Duodenal mucosa (tissue), 2 donors: ENCODE measurements at regions not wholly inside any gene's neighbourhood (a gene's known extent, or its start where the extent isn't known, plus 50 kb on each side); places are given as distances from the start of the nearest gene placed in this dataset.

ENCODE experiments used
- H3K27ac ChIP-seq: one replicate; pipeline ENCODE4 v1.7.0; 2013; ENCODE audit warnings: low read depth, low read length
- H3K27me3 ChIP-seq, 2 donors: one replicate each; pipeline ENCODE4 v1.7.0; 2013; ENCODE audit warnings: low read length in 2 of 2, control low read depth in 1 of 2; ENCODE audit not compliant: insufficient read depth in 2 of 2, control insufficient read depth in 1 of 2
- H3K36me3 ChIP-seq, 2 donors: one replicate each; pipeline ENCODE4 v1.7.0; 2013; ENCODE audit warnings: low read length in 2 of 2, control low read depth in 1 of 2; ENCODE audit not compliant: insufficient read depth in 2 of 2, control insufficient read depth in 1 of 2
- H3K4me1 ChIP-seq, 2 donors: one replicate each; pipeline ENCODE4 v1.7.0; 2013; ENCODE audit warnings: low read length in 2 of 2, control low read depth in 1 of 2; ENCODE audit not compliant: insufficient read depth in 2 of 2, control insufficient read depth in 1 of 2
- H3K4me3 ChIP-seq, 2 donors: one replicate each; pipeline ENCODE4 v1.7.0; 2013; ENCODE audit warnings: low read length in 2 of 2, low read depth in 1 of 2
- H3K9ac ChIP-seq, 2 donors: one replicate each; pipeline ENCODE4 v1.7.0; 2013; ENCODE audit warnings: low read length in 2 of 2, low read depth in 1 of 2
- H3K9me3 ChIP-seq, 2 donors: one replicate each; pipeline ENCODE4 v1.7.0; 2013; ENCODE audit warnings: low read length in 2 of 2, control low read depth in 1 of 2; ENCODE audit not compliant: control insufficient read depth in 1 of 2

DNA sequence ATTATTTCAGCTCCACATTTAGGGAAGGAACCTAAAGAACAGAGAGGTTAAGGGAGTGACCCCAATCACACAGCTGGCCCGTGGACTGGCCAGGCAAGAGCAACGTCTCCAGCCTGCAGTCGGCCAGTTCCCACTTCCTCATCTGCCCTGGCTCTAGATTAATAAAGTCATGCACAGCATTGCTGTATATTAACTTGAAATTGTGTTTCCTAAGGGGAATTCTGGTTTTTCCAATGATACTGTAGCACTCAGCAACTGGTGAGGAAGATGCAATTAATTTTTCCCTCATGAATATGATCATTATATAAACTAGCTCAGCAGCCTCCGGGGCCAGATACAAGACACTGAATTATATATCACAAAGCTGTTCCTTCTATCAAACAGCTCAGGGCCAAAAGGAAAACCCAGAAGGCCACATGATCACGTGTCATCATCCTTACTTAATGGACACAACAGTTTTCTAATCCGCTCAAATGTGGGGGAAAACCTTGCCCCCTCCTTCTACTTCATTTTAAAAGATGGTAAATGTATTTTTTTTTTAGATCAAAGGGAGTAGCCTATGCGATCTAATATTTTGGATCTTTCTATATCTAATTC lies 295.3 kb upstream of the PRKCQ start:
- Histone ChIP-seq H3K9ac (no peak overlapping the region), H3K4me3 (no peak overlapping the region), H3K4me1 (no peaks in the 10 kb centered on the region), H3K36me3 (no peaks in the 10 kb centered on the region), H3K27ac (no peak overlapping the region), H3K9me3 (no peaks in the 10 kb centered on the region), H3K27me3 (no peaks in the 10 kb centered on the region)

DNA sequence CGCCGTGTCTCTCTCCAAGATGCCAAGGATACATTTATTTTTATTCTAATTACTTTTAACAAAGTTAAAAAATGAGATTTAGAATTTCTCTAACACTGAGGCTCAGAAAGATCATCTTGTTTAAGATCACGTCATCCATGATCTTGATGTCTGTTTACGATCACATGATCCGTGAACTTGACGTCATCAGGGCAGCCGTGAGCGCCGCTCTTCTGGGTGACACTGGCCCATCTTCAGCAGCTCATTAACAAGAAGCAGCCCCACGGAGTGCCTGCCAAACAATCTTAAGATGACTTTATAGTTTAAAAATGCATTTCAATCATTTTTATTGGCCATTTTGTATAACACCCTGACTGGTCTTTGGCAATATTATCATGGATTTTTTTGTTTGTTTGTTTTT lies 291.1 kb upstream of the PRKCQ start:
- Histone ChIP-seq H3K27me3 (no peaks in the 10 kb centered on the region), H3K4me3 (no peak overlapping the region), H3K9me3 (no peaks in the 10 kb centered on the region), H3K36me3 (no peaks in the 10 kb centered on the region), H3K9ac (no peak overlapping the region), H3K4me1 (no peaks in the 10 kb centered on the region), H3K27ac (no peak overlapping the region)

- Histone ChIP-seq H3K4me1 (no peaks in the 10 kb centered on the region), H3K27ac (no peak overlapping the region), H3K9ac (no peak overlapping the region), H3K4me3 (no peak overlapping the region), H3K27me3 (no peaks in the 10 kb centered on the region), H3K9me3 (no peaks in the 10 kb centered on the region), H3K36me3 (no peaks in the 10 kb centered on the region)
Observed at GRCh38 chr10:6868036-6868725, 288.1 kb upstream of the PRKCQ start.

DNA sequence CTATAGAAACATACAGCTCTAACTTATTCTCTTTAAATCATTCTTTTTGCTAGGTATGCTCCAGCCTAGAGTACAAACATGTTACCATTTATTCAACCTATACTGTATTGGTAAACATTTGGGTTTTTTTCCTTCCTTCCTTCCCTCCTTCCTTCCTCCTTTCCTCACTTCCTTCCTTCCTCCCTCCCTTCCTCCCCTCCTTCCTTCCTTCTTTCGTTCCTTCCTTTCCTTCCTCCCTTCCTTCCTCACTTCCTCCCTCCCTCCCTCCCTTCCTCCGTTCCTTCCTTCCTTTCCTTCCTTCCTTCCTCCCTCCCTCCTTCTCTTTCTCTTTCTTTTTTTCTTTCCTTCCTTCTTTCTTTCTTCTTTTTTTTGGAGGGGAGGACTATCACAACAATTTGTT lies 286.7 kb upstream of the PRKCQ start:
- peaks cover 0 to 7% of the 10 kb centered on the region in 2 donors for H3K9me3 ChIP-seq
- no peak overlapping the region for H3K4me3 ChIP-seq
- no peaks in the 10 kb centered on the region for H3K36me3 ChIP-seq
- no peaks in the 10 kb centered on the region for H3K4me1 ChIP-seq
- no peak overlapping the region for H3K27ac ChIP-seq
- H3K27me3 ChIP-seq = peaks cover 0 to 4% of the 10 kb centered on the region in 2 donors
- no peak overlapping the region for H3K9ac ChIP-seq

- no peaks in the 10 kb centered on the region for H3K4me1 ChIP-seq
- H3K27ac ChIP-seq = no peak overlapping the region
- no peak overlapping the region for H3K4me3 ChIP-seq
- H3K9ac ChIP-seq = no peak overlapping the region
- peaks cover 0 to 7% of the 10 kb centered on the region in 2 donors for H3K9me3 ChIP-seq
- no peaks in the 10 kb centered on the region for H3K36me3 ChIP-seq
- H3K27me3 ChIP-seq = peaks cover 0 to 4% of the 10 kb centered on the region in 2 donors
Observed at GRCh38 chr10:6864142-6864541, 284.1 kb upstream of the PRKCQ start.

DNA sequence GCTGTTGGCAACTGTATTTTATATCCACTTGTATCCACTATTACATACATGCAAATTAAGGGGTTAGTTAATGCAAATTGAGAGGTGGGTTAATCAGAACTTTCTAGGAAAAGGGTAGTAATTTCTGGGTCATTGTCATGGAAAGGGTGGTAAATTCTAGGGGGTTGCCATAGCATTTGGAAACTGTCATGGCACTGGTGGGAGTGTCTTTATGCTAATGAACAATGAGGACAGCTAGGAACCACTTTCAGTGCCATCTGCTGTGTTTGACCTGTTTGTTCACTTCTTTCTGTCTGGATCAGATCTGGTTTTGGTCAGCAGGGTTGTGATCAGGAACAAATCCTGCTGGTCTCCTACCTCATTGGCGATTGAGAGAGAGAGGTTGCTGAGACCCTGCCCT lies 283.3 kb upstream of the PRKCQ start:
- no peak overlapping the region for H3K9ac ChIP-seq
- H3K27ac ChIP-seq = no peak overlapping the region
- H3K27me3 ChIP-seq = peaks cover 0 to 4% of the 10 kb centered on the region in 2 donors
- H3K4me1 ChIP-seq = no peaks in the 10 kb centered on the region
- no peak overlapping the region for H3K4me3 ChIP-seq
- H3K9me3 ChIP-seq = peaks cover 0 to 7% of the 10 kb centered on the region in 2 donors
- H3K36me3 ChIP-seq = no peaks in the 10 kb centered on the region

GRCh38 chr10:6850452-6850851 lies 270.4 kb upstream of the PRKCQ start:
- no peaks in the 10 kb centered on the region for H3K4me1 ChIP-seq
- no peak overlapping the region for H3K9ac ChIP-seq
- H3K27me3 ChIP-seq = no peaks in the 10 kb centered on the region
- H3K27ac ChIP-seq = no peak overlapping the region
- H3K36me3 ChIP-seq = no peaks in the 10 kb centered on the region
- no peaks in the 10 kb centered on the region for H3K9me3 ChIP-seq
- H3K4me3 ChIP-seq = no peak overlapping the region

DNA sequence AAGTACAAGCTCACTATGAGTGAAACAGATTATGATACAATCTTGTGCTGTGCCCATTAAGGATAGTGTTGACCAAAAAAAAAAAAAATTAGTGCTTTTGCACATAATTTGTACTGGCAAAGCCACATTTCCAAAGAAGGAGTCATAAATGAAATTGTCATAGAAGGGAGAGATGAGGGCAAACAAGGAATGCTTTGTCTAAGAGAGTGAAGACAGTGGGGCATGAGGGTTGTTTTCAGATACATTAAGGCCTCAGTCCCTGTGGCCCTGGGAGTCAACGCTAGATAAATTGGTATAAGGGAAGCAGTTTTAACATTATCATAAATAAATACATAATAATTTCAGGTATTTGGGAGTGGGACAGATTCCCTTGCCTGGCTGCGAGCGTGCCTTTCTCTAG lies 267.5 kb upstream of the PRKCQ start:
- Histone ChIP-seq H3K27me3 (no peaks in the 10 kb centered on the region), H3K36me3 (no peaks in the 10 kb centered on the region), H3K9ac (no peak overlapping the region), H3K4me3 (no peak overlapping the region), H3K4me1 (no peaks in the 10 kb centered on the region), H3K27ac (no peak overlapping the region), H3K9me3 (peaks cover 0 to 2% of the 10 kb centered on the region in 2 donors)

DNA sequence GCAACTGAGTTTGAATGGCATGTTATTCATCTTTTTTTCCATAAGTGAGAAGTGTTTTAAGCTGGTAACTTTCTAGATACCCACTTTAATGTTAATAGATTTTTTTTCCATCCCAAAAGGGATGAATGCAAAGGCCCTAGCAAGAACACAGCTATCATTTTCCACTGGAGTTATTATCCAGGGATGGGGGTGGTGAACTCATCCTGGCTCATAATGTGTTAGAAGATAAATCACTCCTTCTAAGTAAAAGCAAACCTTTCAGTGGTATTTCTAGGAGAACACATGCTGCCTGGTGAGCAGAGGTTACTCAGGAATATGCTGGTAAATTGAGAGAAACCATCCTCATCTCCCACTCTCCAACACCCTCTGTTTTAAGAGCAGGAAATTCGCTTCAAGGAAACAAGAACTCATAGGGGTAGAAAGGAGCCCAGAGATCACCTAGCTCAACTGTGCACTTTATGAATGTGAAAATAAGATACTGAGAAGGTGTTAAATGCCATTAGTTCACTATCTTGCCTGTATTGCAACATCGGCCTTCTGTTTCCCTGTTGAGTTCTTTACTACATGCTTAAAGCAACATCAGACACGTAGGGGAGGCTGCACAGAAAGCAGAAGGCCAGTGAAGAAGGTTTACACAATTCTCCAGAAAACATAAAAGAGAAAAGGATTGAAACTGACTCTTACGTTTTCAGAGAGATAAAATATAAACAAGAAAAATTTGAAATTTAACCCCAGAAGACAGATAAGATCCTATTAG lies 264.0 kb upstream of the PRKCQ start:
- Histone ChIP-seq H3K9me3 (peaks cover 0 to 3% of the 10 kb centered on the region in 2 donors), H3K4me3 (no peak overlapping the region), H3K4me1 (no peaks in the 10 kb centered on the region), H3K27me3 (no peaks in the 10 kb centered on the region), H3K36me3 (no peaks in the 10 kb centered on the region), H3K27ac (no peak overlapping the region), H3K9ac (no peak overlapping the region)

DNA sequence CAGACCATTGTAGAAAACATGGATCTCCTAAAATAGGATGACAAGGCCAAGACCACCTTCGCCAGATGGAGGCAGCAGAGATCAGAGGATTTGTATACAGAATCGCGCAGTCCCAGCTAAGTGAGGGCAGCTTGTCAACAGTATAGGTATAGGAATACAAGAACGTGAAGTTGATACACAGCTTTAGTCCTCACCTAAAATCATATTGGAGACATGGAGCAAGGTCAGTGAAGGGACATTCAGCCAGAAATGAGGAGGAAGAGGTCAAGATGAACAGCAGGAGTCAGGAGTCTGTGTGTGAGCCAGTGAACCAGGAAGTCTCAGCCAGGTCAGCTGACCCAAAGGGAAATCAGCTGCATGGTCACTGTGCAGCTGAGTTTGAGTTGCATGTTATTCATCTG lies 263.4 kb upstream of the PRKCQ start:
- Histone ChIP-seq H3K9ac (no peak overlapping the region), H3K27ac (no peak overlapping the region), H3K36me3 (no peaks in the 10 kb centered on the region), H3K4me3 (no peak overlapping the region), H3K9me3 (peaks cover 0 to 3% of the 10 kb centered on the region in 2 donors), H3K27me3 (no peaks in the 10 kb centered on the region), H3K4me1 (no peaks in the 10 kb centered on the region)
